ENCODE measurements at regions not wholly inside any gene's neighbourhood (a gene's known extent, or its start where the extent isn't known, plus 50 kb on each side); places are given as distances from the start of the nearest gene placed in this dataset.

DNA sequence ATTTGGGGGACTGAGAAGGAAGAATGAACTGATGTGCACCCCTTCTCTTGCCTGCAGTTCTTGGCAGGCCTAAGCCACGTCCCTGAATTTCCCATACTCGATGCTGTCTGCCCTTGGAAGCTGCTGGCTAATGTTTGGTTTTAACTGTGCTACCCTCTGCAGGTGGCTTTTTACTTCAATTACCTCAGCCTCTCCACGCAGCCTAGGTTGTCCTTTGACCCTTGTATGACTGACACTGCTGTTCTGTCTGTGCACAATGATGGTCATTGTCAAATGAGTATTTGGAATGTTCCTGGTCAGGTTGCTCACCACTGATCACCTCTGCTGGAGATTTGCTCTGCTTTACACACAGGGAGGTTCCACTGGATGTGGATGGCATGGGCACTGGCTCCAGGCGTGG is 137.1 kb downstream of the ZNF518B start (continued):
- TF ChIP-seq, protein P1, sequence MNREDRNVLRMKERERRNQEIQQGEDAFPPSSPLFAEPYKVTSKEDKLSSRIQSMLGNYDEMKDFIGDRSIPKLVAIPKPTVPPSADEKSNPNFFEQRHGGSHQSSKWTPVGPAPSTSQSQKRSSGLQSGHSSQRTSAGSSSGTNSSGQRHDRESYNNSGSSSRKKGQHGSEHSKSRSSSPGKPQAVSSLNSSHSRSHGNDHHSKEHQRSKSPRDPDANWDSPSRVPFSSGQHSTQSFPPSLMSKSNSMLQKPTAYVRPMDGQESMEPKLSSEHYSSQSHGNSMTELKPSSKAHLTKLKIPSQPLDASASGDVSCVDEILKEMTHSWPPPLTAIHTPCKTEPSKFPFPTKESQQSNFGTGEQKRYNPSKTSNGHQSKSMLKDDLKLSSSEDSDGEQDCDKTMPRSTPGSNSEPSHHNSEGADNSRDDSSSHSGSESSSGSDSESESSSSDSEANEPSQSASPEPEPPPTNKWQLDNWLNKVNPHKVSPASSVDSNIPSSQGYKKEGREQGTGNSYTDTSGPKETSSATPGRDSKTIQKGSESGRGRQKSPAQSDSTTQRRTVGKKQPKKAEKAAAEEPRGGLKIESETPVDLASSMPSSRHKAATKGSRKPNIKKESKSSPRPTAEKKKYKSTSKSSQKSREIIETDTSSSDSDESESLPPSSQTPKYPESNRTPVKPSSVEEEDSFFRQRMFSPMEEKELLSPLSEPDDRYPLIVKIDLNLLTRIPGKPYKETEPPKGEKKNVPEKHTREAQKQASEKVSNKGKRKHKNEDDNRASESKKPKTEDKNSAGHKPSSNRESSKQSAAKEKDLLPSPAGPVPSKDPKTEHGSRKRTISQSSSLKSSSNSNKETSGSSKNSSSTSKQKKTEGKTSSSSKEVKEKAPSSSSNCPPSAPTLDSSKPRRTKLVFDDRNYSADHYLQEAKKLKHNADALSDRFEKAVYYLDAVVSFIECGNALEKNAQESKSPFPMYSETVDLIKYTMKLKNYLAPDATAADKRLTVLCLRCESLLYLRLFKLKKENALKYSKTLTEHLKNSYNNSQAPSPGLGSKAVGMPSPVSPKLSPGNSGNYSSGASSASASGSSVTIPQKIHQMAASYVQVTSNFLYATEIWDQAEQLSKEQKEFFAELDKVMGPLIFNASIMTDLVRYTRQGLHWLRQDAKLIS (CRISPR knock-in tag; IDR thresholded peaks at IDR 0.05) = no peak
- TF ChIP-seq ZNF746 (CRISPR knock-in tag; IDR thresholded peaks at IDR 0.05) = no peak
- no peak for TF ChIP-seq ZNF136 (CRISPR knock-in tag; IDR thresholded peaks at IDR 0.05; ENCODE audit: low read depth)
- no peak for TF ChIP-seq ZFP62 (CRISPR knock-in tag; IDR thresholded peaks at IDR 0.05)
- TF ChIP-seq FOXK2 (IDR thresholded peaks at IDR 0.05) = no peak
- peak; percentile 48; the same call in 1 of the 2 replicates for TF ChIP-seq CCDC6 (CRISPR knock-in tag; IDR thresholded peaks at IDR 0.05)
- TF ChIP-seq, protein P2, sequence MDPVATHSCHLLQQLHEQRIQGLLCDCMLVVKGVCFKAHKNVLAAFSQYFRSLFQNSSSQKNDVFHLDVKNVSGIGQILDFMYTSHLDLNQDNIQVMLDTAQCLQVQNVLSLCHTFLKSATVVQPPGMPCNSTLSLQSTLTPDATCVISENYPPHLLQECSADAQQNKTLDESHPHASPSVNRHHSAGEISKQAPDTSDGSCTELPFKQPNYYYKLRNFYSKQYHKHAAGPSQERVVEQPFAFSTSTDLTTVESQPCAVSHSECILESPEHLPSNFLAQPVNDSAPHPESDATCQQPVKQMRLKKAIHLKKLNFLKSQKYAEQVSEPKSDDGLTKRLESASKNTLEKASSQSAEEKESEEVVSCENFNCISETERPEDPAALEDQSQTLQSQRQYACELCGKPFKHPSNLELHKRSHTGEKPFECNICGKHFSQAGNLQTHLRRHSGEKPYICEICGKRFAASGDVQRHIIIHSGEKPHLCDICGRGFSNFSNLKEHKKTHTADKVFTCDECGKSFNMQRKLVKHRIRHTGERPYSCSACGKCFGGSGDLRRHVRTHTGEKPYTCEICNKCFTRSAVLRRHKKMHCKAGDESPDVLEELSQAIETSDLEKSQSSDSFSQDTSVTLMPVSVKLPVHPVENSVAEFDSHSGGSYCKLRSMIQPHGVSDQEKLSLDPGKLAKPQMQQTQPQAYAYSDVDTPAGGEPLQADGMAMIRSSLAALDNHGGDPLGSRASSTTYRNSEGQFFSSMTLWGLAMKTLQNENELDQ (CRISPR knock-in tag; IDR thresholded peaks at IDR 0.05; ENCODE audit: borderline replicate concordance) = no peak
- no peak for TF ChIP-seq ZNF652 (CRISPR knock-in tag; IDR thresholded peaks at IDR 0.05; ENCODE audit: borderline replicate concordance, low read depth)
- TF ChIP-seq, protein P3, sequence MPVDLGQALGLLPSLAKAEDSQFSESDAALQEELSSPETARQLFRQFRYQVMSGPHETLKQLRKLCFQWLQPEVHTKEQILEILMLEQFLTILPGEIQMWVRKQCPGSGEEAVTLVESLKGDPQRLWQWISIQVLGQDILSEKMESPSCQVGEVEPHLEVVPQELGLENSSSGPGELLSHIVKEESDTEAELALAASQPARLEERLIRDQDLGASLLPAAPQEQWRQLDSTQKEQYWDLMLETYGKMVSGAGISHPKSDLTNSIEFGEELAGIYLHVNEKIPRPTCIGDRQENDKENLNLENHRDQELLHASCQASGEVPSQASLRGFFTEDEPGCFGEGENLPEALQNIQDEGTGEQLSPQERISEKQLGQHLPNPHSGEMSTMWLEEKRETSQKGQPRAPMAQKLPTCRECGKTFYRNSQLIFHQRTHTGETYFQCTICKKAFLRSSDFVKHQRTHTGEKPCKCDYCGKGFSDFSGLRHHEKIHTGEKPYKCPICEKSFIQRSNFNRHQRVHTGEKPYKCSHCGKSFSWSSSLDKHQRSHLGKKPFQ (CRISPR knock-in tag; IDR thresholded peaks at IDR 0.05; ENCODE audit: insufficient replicate concordance) = no peak
- no peak for TF ChIP-seq ESRRA (CRISPR knock-in tag; IDR thresholded peaks at IDR 0.05; ENCODE audit: low read depth)
- TF ChIP-seq, protein P4, sequence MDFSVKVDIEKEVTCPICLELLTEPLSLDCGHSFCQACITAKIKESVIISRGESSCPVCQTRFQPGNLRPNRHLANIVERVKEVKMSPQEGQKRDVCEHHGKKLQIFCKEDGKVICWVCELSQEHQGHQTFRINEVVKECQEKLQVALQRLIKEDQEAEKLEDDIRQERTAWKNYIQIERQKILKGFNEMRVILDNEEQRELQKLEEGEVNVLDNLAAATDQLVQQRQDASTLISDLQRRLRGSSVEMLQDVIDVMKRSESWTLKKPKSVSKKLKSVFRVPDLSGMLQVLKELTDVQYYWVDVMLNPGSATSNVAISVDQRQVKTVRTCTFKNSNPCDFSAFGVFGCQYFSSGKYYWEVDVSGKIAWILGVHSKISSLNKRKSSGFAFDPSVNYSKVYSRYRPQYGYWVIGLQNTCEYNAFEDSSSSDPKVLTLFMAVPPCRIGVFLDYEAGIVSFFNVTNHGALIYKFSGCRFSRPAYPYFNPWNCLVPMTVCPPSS (IDR thresholded peaks at IDR 0.05) = no peak
- TF ChIP-seq KMT2A (CRISPR knock-in tag; IDR thresholded peaks at IDR 0.05) = no peak
- TF ChIP-seq, protein P5, sequence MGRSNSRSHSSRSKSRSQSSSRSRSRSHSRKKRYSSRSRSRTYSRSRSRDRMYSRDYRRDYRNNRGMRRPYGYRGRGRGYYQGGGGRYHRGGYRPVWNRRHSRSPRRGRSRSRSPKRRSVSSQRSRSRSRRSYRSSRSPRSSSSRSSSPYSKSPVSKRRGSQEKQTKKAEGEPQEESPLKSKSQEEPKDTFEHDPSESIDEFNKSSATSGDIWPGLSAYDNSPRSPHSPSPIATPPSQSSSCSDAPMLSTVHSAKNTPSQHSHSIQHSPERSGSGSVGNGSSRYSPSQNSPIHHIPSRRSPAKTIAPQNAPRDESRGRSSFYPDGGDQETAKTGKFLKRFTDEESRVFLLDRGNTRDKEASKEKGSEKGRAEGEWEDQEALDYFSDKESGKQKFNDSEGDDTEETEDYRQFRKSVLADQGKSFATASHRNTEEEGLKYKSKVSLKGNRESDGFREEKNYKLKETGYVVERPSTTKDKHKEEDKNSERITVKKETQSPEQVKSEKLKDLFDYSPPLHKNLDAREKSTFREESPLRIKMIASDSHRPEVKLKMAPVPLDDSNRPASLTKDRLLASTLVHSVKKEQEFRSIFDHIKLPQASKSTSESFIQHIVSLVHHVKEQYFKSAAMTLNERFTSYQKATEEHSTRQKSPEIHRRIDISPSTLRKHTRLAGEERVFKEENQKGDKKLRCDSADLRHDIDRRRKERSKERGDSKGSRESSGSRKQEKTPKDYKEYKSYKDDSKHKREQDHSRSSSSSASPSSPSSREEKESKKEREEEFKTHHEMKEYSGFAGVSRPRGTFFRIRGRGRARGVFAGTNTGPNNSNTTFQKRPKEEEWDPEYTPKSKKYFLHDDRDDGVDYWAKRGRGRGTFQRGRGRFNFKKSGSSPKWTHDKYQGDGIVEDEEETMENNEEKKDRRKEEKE (IDR thresholded peaks at IDR 0.05) = no peak
- no peak for TF ChIP-seq KLF15 (CRISPR knock-in tag; IDR thresholded peaks at IDR 0.05; ENCODE audit: borderline replicate concordance)
- no peak for TF ChIP-seq MIER2 (CRISPR knock-in tag; IDR thresholded peaks at IDR 0.05)
- TF ChIP-seq, protein P6, sequence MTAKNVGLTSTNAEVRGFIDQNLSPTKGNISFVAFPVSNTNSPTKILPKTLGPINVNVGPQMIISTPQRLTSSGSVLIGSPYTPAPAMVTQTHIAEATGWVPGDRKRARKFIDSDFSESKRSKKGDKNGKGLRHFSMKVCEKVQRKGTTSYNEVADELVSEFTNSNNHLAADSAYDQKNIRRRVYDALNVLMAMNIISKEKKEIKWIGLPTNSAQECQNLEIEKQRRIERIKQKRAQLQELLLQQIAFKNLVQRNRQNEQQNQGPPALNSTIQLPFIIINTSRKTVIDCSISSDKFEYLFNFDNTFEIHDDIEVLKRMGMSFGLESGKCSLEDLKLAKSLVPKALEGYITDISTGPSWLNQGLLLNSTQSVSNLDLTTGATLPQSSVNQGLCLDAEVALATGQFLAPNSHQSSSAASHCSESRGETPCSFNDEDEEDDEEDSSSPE (CRISPR knock-in tag; IDR thresholded peaks at IDR 0.05) = no peak
- no peak for TF ChIP-seq ZNF761 (CRISPR knock-in tag; conservative IDR thresholded peaks at IDR 0.05)
- no peak for TF ChIP-seq POLR2A (IDR thresholded peaks at IDR 0.05; ENCODE audit: insufficient read depth in 1 of 2, low read depth in 2 of 2, low read length in 2 of 2)
